Natural killer cell (primary cell): ENCODE measurements at regions not wholly inside any gene's neighbourhood (a gene's known extent, or its start where the extent isn't known, plus 50 kb on each side); places are given as distances from the start of the nearest gene placed in this dataset.
"Not testable (repeated sequence)": the region's sequence is repeated elsewhere in the genome, so short reads cannot be mapped to it uniquely, and the experiment has no call there.

ENCODE experiments used
- ATAC-seq, 3 donors: fragments of 150-1000 bp in 2 of 3; fragments of 200-7000 bp in 1 of 3; cut with Tn5 transposase; 1 replicate in 1 of 3; 2 replicates in 2 of 3; pipeline ENCODE4 v1.10.0; 2021; ENCODE audit warnings: mild to moderate bottlenecking in 2 of 3, moderate library complexity in 2 of 3
- DNase-seq, 2 donors: peaks; one replicate each; pipeline versions ENCODE4 v3.0.0 to v3.0.0-alpha.2; 2013 to 2021; ENCODE audit warnings: mixed read lengths in 1 of 2
- H3K27ac ChIP-seq: one replicate; pipeline ENCODE4 v1.5.1; 2013; ENCODE audit warnings: mild to moderate bottlenecking, low read length
- H3K27me3 ChIP-seq: one replicate; pipeline ENCODE4 v1.6.1; 2013; ENCODE audit warnings: low read length; ENCODE audit not compliant: control insufficient read depth, insufficient read depth
- H3K36me3 ChIP-seq: one replicate; pipeline ENCODE4 v1.6.1; 2013; ENCODE audit warnings: low read length; ENCODE audit not compliant: control insufficient read depth, insufficient read depth
- H3K4me1 ChIP-seq: one replicate; pipeline ENCODE4 v1.6.1; 2013; ENCODE audit warnings: low read length; ENCODE audit not compliant: control insufficient read depth, insufficient read depth
- H3K4me3 ChIP-seq: one replicate; pipeline ENCODE4 v1.5.1; 2013; ENCODE audit warnings: low read length
- H3K9me3 ChIP-seq: one replicate; pipeline ENCODE4 v1.6.1; 2013; ENCODE audit warnings: low read length; ENCODE audit not compliant: control insufficient read depth, insufficient read depth
- H3K27ac Mint-ChIP-seq, 2 donors: one replicate each; pipeline ENCODE4 v1.8.0; 2022; ENCODE audit warnings: mild to moderate bottlenecking in 2 of 2, mixed read lengths in 2 of 2, moderate library complexity in 1 of 2
- H3K27me3 Mint-ChIP-seq, 2 donors: one replicate each; pipeline ENCODE4 v1.8.0; 2022; ENCODE audit warnings: low read depth in 2 of 2, mixed read lengths in 2 of 2
- H3K36me3 Mint-ChIP-seq: one replicate; pipeline ENCODE4 v1.8.0; 2022; ENCODE audit warnings: mixed read lengths
- H3K4me1 Mint-ChIP-seq, 2 donors: one replicate each; pipeline ENCODE4 v1.8.0; 2022; ENCODE audit warnings: mixed read lengths in 2 of 2
- H3K4me3 Mint-ChIP-seq: one replicate; pipeline ENCODE4 v1.8.0; 2022; ENCODE audit warnings: mild to moderate bottlenecking, moderate library complexity, mixed read lengths
- H3K9me3 Mint-ChIP-seq, 2 donors: one replicate each; pipeline ENCODE4 v1.8.0; 2022; ENCODE audit warnings: mixed read lengths in 2 of 2
- WGBS: methylation state at CpG from one replicate; pipeline ENCODE4 v1.1.7; 2013; ENCODE audit warnings: missing lambda C conversion rate; ENCODE audit not compliant: insufficient coverage; 5-methylcytosine and 5-hydroxymethylcytosine counted together
- intact Hi-C: fragments of 100-400 bp; cut with micrococcal nuclease; formaldehyde crosslinking; loops from one replicate; pipeline ENCODE4 v1.14.2; 2022
- TF ChIP-seq, protein P1 (sequence below): fragments of 200-600 bp; IDR thresholded peaks from one replicate; pipeline ENCODE4 v1.8.0; 2022; ENCODE audit warnings: antibody characterized with exemption

DNA sequence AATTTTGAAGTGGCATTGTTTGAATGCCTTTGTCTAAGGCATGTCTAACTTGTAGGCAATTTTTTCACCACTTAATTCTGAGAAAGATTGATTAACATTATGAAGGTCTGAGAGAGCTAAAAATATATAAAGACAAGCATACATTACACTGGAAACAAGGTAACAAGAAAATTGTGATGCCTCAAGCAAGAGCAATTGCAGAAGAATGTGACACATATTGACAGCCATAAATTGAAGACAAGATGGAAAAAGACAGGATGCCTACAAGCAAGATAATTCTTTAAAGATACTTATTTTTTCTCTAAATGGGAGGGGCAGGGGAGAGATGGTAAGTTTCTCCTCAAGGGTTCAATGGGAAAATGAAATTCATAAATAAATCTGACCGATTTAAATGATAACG lies 103.1 kb upstream of the CYLC2 start:
- H3K27me3 ChIP-seq: no peaks in the 10 kb centered on the region
- ATAC-seq (no peak), DNase-seq (no peak)
- Mint-ChIP-seq H3K27me3 (no peaks in the 10 kb centered on the region), H3K36me3 (no peaks in the 10 kb centered on the region), H3K4me3 (no peak overlapping the region), H3K27ac (no peak overlapping the region), H3K4me1 (no peaks in the 10 kb centered on the region), H3K9me3 (peaks cover 17 to 20% of the 10 kb centered on the region in 2 donors)
- H3K9me3 ChIP-seq: peaks cover 4% of the 10 kb centered on the region
- H3K4me1 ChIP-seq: no peaks in the 10 kb centered on the region
- no peak overlapping the region for H3K4me3 ChIP-seq
- TF ChIP-seq, protein P1, sequence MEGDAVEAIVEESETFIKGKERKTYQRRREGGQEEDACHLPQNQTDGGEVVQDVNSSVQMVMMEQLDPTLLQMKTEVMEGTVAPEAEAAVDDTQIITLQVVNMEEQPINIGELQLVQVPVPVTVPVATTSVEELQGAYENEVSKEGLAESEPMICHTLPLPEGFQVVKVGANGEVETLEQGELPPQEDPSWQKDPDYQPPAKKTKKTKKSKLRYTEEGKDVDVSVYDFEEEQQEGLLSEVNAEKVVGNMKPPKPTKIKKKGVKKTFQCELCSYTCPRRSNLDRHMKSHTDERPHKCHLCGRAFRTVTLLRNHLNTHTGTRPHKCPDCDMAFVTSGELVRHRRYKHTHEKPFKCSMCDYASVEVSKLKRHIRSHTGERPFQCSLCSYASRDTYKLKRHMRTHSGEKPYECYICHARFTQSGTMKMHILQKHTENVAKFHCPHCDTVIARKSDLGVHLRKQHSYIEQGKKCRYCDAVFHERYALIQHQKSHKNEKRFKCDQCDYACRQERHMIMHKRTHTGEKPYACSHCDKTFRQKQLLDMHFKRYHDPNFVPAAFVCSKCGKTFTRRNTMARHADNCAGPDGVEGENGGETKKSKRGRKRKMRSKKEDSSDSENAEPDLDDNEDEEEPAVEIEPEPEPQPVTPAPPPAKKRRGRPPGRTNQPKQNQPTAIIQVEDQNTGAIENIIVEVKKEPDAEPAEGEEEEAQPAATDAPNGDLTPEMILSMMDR: no peak
- H3K27ac ChIP-seq: no peak overlapping the region
- no CpG with 5 or more reads among the region's 2 CpGs for WGBS
- no peaks in the 10 kb centered on the region for H3K36me3 ChIP-seq
- intact Hi-C loops: no loop called here

DNA sequence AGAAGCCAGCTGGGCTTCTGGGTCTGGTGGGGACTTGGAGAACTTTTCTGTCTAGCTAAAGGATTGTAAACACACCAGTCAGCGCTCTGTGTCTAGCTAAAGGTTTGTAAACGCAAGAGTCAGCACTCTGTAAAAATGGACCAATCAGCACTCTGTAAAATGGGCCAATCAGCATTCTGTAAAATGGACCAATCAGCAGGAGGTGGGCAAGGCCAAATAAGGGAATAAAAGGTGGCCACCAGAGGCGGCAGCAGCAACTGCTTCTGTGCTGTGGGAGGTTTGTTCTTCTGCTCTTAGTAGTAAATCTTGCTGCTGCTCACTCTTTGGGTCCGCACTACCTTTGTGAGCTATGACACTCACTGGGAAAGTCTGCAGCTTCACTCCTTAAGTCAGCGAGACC lies 106.4 kb upstream of the CYLC2 start:
- H3K27me3 ChIP-seq, H3K27me3 Mint-ChIP-seq, H3K4me1 ChIP-seq, H3K27ac Mint-ChIP-seq, H3K36me3 ChIP-seq, H3K36me3 Mint-ChIP-seq, H3K4me3 Mint-ChIP-seq, H3K4me3 ChIP-seq, intact Hi-C loops, DNase-seq, ATAC-seq, H3K27ac ChIP-seq, H3K9me3 ChIP-seq, H3K4me1 Mint-ChIP-seq: not testable (repeated sequence)
- WGBS: 93% methylated on average over 5 of the region's 5 CpGs
- peaks cover 10 to 27% of the 10 kb centered on the region in 2 donors for H3K9me3 Mint-ChIP-seq

DNA sequence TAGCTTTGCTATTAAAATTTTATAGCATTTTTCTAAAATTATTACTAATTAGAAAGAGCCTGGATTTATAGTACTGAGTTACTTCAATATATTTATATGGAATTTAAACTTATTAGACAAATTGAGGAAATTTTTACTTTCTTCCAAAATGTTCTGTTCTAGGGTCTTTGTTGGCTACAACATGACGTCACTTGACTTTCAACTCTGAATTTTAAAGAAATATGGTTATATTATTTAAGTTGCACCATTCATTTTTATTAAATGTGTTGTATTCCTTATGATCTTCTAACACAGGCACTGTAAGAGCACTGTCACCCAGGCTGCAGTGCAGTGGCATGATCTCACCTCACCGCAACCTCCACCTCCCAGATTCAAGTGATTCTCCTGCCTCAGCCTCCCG lies 119.4 kb upstream of the CYLC2 start:
- TF ChIP-seq, protein P1: no peak
- WGBS: 92% methylated on average over 2 of the region's 3 CpGs
- no peaks in the 10 kb centered on the region for H3K4me1 Mint-ChIP-seq
- H3K36me3 ChIP-seq: no peaks in the 10 kb centered on the region
- no peak for DNase-seq
- no peak overlapping the region for H3K27ac Mint-ChIP-seq
- no peak overlapping the region for H3K4me3 Mint-ChIP-seq
- peaks cover 13 to 26% of the 10 kb centered on the region in 2 donors for H3K9me3 Mint-ChIP-seq
- no peaks in the 10 kb centered on the region for H3K27me3 Mint-ChIP-seq
- H3K36me3 Mint-ChIP-seq: no peaks in the 10 kb centered on the region
- H3K27me3 ChIP-seq: no peaks in the 10 kb centered on the region
- no peaks in the 10 kb centered on the region for H3K9me3 ChIP-seq
- intact Hi-C loops: no loop called here
- H3K4me3 ChIP-seq: no peak overlapping the region
- ATAC-seq: no peak
- no peak overlapping the region for H3K27ac ChIP-seq
- H3K4me1 ChIP-seq: no peaks in the 10 kb centered on the region

DNA sequence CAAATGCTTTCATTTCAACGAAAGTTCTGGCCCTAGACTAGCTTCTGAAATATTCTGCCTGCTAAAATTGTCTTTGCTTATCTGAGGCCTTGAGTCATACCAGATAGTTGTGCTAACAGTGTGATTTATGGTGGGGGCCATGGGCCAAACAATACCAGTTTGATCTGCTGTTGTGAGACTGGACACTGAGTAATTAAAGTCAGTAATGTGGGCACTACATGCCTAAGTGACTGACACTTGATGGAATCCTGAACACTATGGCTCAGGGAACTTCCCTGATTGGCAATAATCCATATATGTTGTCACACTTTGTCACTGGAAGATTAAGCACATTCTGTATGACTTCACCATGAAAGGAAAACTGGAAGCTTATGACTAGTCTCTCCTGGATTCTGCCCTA lies 127.6 kb upstream of the CYLC2 start:
- H3K36me3 ChIP-seq: no peaks in the 10 kb centered on the region
- Mint-ChIP-seq H3K36me3 (no peaks in the 10 kb centered on the region), H3K27ac (no peak overlapping the region), H3K9me3 (peaks cover 9 to 12% of the 10 kb centered on the region in 2 donors), H3K27me3 (no peaks in the 10 kb centered on the region), H3K4me1 (no peaks in the 10 kb centered on the region), H3K4me3 (no peak overlapping the region)
- H3K4me1 ChIP-seq: no peaks in the 10 kb centered on the region
- no peak overlapping the region for H3K4me3 ChIP-seq
- H3K9me3 ChIP-seq: no peaks in the 10 kb centered on the region
- no peak overlapping the region for H3K27ac ChIP-seq
- TF ChIP-seq, protein P1: no peak
- intact Hi-C loops: no loop called here
- 56% methylated on average over 1 of the region's 1 CpG for WGBS
- H3K27me3 ChIP-seq: no peaks in the 10 kb centered on the region
- DNase-seq (no peak), ATAC-seq (no peak)
